ENCODE measurements at regions not wholly inside any gene's neighbourhood (a gene's known extent, or its start where the extent isn't known, plus 50 kb on each side); places are given as distances from the start of the nearest gene placed in this dataset.
"Not testable (repeated sequence)": the region's sequence is repeated elsewhere in the genome, so short reads cannot be mapped to it uniquely, and the experiment has no call there.

GRCh38 chr5:96199713-96200183, 233.3 kb downstream of the PCSK1 start:
- no peak for DNase-seq (ENCODE audit: unreplicated experiment)
- POLR2A ChIA-PET, result interaction anchor here (2.0 kb wide), 1 partner anchor 8 kb away, joined by 5 read pairs; no protein-coding TSS in a partner anchor
- H3K27ac Mint-ChIP-seq (ENCODE audit: low read depth, unreplicated experiment), result no peak overlapping the region
- TF ChIP-seq CTCF (IDR thresholded peaks at IDR 0.05; ENCODE audit: unreplicated experiment), result no peak
- CTCF ChIA-PET, result interaction anchor here (0.6 kb wide), 2 partner anchors 15 to 552 kb away, joined by 3 to 4 read pairs; no protein-coding TSS in a partner anchor
- H3K27me3 Mint-ChIP-seq (ENCODE audit: insufficient read depth, unreplicated experiment), result no peaks in the 10 kb centered on the region
- BruUV-seq (replicated peaks), result no TSS peak
- peaks cover 7% of the 10 kb centered on the region for H3K9me3 Mint-ChIP-seq (ENCODE audit: unreplicated experiment)
- no peak overlapping the region for H3K4me3 Mint-ChIP-seq (ENCODE audit: unreplicated experiment)
- H3K36me3 Mint-ChIP-seq (ENCODE audit: insufficient read depth, unreplicated experiment), result peaks cover 6% of the 10 kb centered on the region
- H3K4me1 Mint-ChIP-seq (ENCODE audit: insufficient read depth, unreplicated experiment), result peaks cover 6% of the 10 kb centered on the region
- intact Hi-C loops (cut with micrococcal nuclease), result no loop called here

DNA sequence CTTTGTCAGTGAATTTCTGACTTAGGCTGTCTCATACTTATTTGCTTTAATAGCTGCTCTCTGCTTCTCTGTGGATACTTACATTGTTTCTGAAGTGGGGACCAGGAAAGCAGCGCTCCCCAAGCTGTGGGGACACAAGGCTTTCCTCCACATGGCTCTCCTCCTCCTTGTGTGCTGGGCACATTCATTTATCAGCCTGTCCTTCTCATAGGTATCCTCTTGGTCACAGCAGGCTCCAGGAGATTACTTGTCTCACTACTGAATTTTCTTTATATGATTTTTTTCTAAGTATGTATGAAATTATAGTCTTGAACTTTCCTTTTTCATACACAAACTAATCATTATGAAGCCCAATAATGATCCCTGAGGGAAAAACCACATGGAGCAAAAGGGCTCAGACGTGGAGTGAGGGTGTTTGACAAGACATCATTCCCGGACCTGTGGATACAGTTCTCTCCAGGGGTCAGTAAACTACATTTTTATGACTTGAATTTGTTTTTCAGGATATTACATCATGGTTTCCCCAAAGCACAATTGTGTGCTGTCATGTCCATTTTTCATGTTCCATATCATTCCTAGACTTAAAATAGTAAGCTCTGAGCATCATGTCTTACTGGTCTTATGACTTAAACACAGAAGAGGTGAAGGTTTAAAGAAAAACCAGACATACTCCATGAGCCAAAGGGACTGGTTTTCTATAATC, 234.5 kb downstream of the PCSK1 start:
- POLR2A ChIA-PET, result interaction anchor here (2.0 kb wide), 1 partner anchor 9 kb away, joined by 5 read pairs; no protein-coding TSS in a partner anchor
- H3K27ac Mint-ChIP-seq (ENCODE audit: low read depth, unreplicated experiment), result no peak overlapping the region
- no peak overlapping the region for H3K4me3 Mint-ChIP-seq (ENCODE audit: unreplicated experiment)
- TF ChIP-seq CTCF (IDR thresholded peaks at IDR 0.05; ENCODE audit: unreplicated experiment), result no peak
- no peak for DNase-seq (ENCODE audit: unreplicated experiment)
- intact Hi-C loops (cut with micrococcal nuclease), result no loop called here
- CTCF ChIA-PET, result interaction anchor here (0.6 kb wide), 1 partner anchor 9 kb away, joined by 3 read pairs; no protein-coding TSS in a partner anchor
- H3K4me1 Mint-ChIP-seq (ENCODE audit: insufficient read depth, unreplicated experiment), result peaks cover under 1% of the 10 kb centered on the region
- BruUV-seq (replicated peaks), result no TSS peak
- H3K9me3 Mint-ChIP-seq (ENCODE audit: unreplicated experiment), result peaks cover 7% of the 10 kb centered on the region
- H3K27me3 Mint-ChIP-seq (ENCODE audit: insufficient read depth, unreplicated experiment), result no peaks in the 10 kb centered on the region
- peaks cover 6% of the 10 kb centered on the region for H3K36me3 Mint-ChIP-seq (ENCODE audit: insufficient read depth, unreplicated experiment)

- H3K9me3 Mint-ChIP-seq (ENCODE audit: unreplicated experiment); H3K4me3 Mint-ChIP-seq (ENCODE audit: unreplicated experiment); intact Hi-C loops (cut with micrococcal nuclease); H3K4me1 Mint-ChIP-seq (ENCODE audit: insufficient read depth, unreplicated experiment); BruUV-seq (replicated peaks); CTCF ChIA-PET; H3K36me3 Mint-ChIP-seq (ENCODE audit: insufficient read depth, unreplicated experiment); DNase-seq (ENCODE audit: unreplicated experiment); H3K27ac Mint-ChIP-seq (ENCODE audit: low read depth, unreplicated experiment); H3K27me3 Mint-ChIP-seq (ENCODE audit: insufficient read depth, unreplicated experiment): not testable (repeated sequence)
- POLR2A ChIA-PET, result interaction anchor here (1.2 to 2.0 kb wide), 2 partner anchors 10 to 55 kb away, joined by 3 to 5 read pairs; no protein-coding TSS in a partner anchor
Observed at GRCh38 chr5:96197767-96198166, 235.3 kb downstream of the PCSK1 start.

DNA sequence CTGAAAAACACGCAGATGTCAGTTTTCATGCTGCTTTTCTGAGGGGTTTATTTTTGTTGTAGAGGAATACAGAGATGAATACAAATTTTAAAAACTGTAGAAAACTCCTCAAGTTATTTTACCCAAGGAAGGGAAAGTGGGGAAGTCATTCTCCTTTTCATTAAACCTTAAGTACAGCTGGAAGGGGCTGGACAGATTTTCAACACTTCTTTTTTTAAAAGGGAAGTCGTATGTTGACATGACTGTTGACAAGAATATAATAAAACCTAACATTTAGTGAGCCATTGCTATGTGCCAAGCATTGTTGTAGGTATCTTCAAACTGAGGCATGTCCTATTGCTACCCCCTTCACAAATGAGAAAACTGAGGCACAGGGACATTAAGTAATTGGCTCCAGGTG, 235.7 kb upstream of the ELL2 start:
- Mint-ChIP-seq H3K4me1 (ENCODE audit: insufficient read depth, unreplicated experiment) (no peaks in the 10 kb centered on the region), H3K9me3 (ENCODE audit: unreplicated experiment) (peaks cover 7% of the 10 kb centered on the region), H3K27me3 (ENCODE audit: insufficient read depth, unreplicated experiment) (no peaks in the 10 kb centered on the region), H3K36me3 (ENCODE audit: insufficient read depth, unreplicated experiment) (peaks cover 6% of the 10 kb centered on the region), H3K27ac (ENCODE audit: low read depth, unreplicated experiment) (no peak overlapping the region), H3K4me3 (ENCODE audit: unreplicated experiment) (no peak overlapping the region)
- BruUV-seq (replicated peaks), result no TSS peak
- CTCF ChIA-PET, result interaction anchor here (0.7 kb wide), 1 partner anchor 10 kb away, joined by 3 read pairs; no protein-coding TSS in a partner anchor
- POLR2A ChIA-PET, result interaction anchor here (0.7 to 1.2 kb wide), 2 partner anchors 56 to 125 kb away, joined by 3 read pairs; no protein-coding TSS in a partner anchor
- intact Hi-C loops (cut with micrococcal nuclease), result no loop called here
- no peak for TF ChIP-seq CTCF (IDR thresholded peaks at IDR 0.05; ENCODE audit: unreplicated experiment)
- no peak for DNase-seq (ENCODE audit: unreplicated experiment)

All from MCF 10A (cell line).